ENCODE measurements at regions not wholly inside any gene's neighbourhood (a gene's known extent, or its start where the extent isn't known, plus 50 kb on each side); places are given as distances from the start of the nearest gene placed in this dataset.
"Not testable (repeated sequence)": the region's sequence is repeated elsewhere in the genome, so short reads cannot be mapped to it uniquely, and the experiment has no call there.

DNA sequence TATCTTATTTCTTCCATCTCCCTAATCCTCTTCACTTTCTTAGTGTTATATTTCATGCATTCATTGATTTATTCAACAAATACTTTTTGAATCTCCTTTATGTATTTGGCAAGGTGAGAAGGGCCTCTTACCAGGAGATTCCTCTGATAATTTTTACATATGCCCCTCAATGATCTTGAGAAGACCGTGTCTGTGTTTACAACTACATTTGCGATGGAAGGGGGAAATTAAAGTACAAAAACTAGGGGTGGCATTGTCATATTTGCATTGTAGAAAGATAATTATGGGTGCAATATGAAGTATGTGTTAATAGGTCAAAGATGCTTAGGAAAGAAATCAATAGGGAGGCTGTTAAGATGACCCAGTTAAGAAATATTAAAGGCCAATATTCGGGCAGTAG is 1108.4 kb upstream of the MIR17HG start:
- no peak for DNase-seq (ENCODE audit: low spot score)

DNA sequence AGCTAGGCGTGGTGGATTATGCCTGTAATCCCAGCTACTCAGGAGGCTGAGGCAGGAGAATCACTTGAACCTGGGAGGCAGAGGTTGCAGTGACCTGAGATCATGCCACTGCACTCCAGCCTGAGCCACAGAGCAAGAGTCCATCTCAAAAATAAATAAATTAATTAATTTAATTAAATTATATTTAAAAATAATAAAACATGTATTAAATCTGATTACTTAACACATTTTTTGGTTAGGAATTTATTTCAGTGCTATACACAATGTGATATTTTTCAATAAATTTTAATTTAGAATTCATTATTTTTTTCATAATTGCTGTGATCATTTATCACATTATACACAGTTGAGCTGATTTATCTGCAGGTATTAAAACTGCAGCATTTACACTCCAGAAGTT is 1101.5 kb upstream of the MIR17HG start:
- DNase-seq (ENCODE audit: low spot score) = no peak

DNA sequence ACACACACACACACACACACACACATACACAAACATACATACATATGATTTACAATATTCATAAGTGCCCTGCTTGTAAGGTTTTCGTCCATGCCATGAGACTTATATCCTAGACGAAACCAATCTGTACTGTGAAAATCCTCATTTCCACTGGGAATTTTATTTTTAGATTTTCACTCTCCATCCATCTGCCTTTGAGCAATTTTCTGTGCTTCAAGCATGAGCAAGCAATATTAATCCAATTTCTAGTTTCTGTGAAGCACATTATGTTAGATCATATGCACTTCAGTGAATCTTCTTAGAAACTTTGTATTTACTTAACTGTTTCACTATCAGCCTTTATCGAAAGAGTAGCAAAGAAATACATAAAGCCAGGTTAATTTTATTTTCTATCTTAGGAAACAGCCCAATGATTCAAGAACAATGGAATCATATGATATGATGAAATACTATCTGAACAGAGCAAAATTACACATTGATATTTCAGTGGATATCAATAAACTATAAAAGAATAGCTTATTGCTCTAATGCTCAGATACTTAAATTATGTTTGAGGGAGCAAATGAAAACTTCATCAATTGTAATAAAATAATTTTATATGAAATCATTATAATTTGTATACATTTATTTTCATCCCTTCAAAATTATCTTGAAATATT is 1100.7 kb upstream of the MIR17HG start:
- DNase-seq (ENCODE audit: low spot score) = no peak

DNA sequence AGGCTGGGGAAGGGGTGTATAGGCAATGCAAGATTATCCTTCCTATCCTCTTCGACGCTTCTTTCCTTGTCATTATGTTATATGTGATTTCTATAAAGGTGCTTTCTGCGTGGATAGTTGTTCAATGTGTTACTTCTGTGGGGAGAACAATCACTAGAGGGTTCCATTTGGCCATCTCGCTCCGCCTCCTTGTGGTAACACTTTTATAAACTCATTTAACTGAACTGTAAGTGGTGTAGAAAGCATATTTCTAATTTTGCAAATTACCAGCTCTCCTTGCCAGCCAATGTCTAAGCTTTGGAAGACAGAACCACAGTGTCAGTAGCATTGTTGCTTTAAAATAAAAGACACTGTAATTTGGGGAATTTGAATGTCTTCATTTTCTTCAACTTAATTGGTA is 1093.7 kb upstream of the MIR17HG start:
- no peak for DNase-seq (ENCODE audit: low spot score)

DNA sequence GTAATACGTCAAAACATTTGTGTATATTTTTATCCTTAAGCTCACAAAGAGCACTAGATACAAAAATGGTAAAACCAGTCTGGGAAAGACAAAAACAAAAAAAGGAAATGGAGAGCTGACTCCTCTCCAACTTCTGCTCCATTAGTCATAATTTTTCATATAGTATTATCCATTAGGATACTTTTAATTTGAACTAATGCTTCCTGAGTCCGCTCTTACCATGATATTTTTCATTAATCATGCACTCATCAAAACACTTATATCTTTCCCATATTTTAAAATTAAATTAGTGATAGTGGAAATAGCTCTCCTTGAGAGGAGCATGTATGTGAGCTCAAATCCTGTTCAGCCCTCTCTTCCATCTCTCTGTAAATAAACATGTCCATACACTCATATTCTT is 1093.0 kb upstream of the MIR17HG start:
- DNase-seq (ENCODE audit: low spot score) = no peak

DNA sequence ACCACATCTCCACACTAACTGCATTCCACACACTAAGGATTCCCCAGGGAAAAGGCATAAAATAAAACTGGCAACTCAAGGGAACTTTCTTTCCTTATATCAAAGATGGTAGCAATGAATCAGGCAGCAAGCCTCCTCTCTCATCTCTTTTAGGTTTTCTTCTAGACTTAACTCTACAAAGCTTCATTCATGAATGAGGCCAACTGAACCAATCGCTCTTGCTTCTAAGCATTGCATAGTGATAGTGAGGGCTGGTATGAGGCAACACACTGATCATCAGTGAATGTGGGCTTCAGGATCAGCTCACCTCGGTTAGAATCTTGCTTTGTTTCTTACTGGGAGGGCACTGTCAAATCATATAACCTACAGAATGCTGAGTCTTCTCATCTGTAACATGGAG is 1090.7 kb upstream of the MIR17HG start:
- no peak for DNase-seq (ENCODE audit: low spot score)

DNA sequence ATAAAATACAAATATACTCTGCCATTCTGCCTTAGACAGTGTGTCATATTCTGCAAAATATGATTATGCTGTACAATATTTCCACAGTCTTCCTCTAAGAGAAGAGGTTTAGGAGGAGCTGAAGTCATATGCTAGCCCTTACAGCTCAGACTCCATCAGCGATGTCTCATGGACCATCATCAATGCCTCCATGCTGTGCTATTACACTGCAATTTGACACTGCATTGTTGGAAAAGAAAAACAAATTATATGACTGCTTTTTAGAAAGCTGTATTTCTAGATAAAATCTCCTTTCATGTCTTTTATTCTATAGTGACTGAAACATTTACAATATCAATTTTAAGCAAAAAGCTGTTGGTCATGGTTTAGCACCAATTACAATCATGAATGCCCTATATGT is 1089.4 kb upstream of the MIR17HG start:
- DNase-seq (ENCODE audit: low spot score) = no peak

DNA sequence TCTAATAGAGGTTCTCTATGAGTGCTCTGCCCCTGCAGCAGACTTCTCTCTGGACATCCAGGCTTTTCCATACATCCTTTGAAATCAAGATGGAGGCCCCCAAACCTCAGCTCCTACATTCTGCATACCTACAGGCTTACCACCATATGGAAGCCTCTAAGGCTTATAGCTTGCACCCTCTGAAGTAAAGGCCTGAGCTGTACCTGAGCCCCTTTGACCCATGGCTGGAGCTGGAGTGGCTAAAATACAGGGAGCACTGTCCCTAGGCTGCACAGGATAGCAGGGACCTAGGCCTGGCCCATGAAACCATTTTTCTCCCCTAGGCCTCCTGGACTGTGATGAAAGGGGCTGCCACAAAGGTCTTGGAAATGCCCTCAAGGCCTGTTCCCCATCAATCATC is 1086.1 kb upstream of the MIR17HG start:
- DNase-seq (ENCODE audit: low spot score) = no peak

DNA sequence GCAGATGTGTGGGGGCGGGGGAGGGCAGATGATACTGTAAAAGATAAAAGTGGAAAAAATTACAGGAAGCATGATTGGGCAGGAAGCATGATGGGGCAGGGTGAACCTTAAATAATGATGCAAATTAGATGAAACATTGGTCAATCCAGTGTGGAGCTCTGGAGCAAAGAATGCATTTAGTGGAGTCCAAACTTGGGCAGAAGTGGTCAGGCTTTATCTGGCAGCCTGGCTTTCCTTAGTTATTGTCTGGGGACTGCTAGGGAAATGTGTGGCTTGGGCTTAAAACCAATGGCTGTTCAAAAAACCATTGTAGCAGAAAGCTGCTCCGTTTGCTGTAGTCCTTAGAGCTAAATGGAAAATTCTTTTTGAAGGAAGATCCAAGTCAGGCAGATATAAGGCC is 1077.3 kb upstream of the MIR17HG start:
- no peak for DNase-seq (ENCODE audit: low spot score)

DNA sequence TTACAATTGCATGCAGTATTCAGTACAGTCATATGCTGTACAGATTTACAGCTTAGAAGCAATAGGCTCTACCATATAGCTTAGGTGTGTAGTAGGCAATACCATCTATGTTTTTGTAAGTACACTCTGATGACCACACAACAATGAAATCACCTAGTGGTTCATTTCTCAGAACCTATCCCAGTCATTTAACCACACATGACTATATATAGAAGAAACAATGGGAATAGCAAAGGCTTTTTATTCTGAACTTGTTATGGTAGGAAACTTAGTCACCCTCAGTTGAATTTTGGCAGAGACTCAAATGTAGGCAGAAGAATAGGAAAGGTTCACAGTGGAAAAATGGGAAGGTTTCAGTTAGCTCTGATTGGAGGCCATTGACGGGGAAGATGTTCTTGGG is 1075.1 kb upstream of the MIR17HG start:
- DNase-seq (ENCODE audit: low spot score) = no peak

DNA sequence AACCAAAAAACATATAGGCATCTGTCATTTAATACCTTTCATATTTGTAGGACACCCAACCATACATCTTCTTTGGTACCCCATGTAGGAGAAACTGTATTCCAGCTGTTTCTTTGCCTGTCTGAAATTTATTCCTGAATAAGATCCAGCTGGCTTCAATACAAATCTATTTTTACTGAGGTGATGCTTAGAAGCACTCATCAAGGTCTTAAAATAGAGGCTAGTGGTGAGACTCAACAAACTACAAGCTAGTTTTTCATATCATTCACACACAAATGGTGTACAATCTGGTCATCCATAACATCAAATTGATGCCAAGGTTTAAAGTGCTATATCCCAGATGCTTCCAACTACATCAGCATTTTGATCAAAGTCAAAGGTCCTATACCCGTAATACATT is 1071.3 kb upstream of the MIR17HG start:
- DNase-seq (ENCODE audit: low spot score) = no peak

DNA sequence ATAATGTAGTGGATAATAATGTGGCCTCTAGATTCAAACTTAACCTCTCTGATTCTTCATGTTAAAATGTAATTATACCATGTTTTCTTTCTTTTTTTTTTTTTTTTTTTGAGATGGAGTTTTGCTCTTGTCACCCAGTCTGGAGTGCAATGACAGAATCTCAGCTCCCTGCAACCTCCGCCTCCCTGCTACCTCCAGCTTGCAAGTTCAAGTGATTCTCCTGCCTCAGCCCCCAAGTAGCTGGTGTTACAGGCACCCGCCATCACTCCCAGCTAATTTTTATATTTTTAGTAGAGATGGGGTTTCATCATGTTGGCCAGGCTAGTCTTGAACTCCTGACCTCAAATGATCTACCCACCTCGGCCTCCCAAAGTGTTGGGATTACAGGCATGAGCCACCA is 1069.3 kb upstream of the MIR17HG start:
- DNase-seq (ENCODE audit: low spot score) = not testable (repeated sequence)

DNA sequence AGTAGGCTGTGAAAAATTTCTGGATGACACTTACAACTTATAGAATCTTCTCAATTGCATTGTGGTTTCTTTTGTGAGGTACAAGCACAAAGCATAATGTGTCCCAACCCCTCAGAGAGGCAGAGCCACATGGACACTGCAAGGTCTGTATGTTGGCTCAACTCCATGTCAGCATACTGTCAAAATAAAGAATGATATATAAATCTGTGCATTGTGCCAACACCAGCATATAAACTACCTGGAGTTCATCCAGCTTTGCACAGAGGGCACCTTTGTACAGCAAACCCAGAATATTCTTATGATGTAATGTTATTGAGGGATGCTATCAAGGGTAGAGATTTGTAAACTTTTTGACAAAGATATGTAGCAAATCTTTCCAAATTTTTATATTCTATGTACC is 1065.8 kb upstream of the MIR17HG start:
- DNase-seq (ENCODE audit: low spot score) = no peak

DNA sequence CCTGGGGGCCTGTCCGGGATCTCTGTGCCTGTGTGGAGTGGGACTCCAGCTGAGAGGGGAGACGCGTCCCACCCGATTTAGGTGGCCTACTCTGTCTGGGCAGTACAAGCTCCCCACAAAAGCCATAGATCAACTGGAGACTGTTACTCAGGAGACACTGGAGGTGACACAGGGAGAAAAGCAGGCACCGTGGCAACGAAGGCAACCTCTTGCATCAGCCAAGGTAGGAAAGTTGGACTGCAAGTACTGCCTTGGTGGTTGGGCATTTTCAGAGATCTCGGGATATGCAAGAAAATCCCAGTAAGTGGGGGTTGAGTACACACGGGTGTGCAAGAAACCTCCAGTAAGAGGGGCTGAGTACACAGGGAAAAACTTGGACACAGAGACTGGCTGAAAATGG is 1060.0 kb upstream of the MIR17HG start:
- no peak for DNase-seq (ENCODE audit: low spot score)

DNA sequence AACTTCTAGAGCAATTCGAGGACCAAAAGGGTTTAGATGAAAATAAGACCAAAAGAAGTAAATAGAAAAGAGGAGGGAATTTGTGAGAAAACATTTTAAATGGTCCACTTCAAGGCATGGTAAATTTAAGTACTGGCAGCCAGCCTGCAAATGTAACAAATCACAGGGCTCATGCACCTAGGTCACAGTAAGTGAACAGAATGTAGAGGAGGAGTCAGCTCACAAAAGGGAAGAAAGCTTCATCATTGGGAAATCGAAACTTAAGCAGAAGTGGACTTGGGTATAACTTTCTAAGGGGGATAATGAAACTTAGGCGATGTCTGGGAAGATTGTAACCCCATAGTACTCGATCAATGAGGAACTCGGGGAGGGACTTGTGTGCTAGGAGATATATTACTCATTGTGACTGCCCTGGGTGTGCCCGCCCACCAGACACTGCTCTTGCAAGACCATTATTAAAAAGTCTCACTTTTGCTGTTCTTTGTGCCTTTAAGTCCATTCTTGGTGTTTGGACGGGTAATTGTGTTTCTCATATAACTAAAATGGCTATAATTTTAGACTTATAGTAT is 1053.6 kb upstream of the MIR17HG start:
- no peak for DNase-seq (ENCODE audit: low spot score)

DNA sequence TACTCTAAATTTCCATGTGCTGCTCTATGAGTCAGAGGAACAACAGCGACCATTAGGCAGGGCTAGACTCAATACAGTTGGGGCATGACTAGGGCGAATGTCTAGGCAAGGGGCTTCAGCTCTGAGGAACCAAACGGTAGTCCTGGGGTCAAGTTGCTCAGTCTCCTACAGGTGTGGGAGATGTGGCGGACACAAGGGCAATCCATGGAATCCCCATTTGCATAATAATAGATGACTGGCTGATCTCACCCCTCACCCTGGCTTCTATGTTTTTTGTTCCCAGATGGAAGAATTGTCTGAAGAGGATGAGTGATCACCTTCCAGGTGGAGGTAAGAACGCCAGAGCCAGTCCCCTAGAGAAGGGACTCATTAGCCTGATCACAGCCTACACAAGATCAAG is 1048.2 kb upstream of the MIR17HG start:
- DNase-seq (ENCODE audit: low spot score) = no peak

DNA sequence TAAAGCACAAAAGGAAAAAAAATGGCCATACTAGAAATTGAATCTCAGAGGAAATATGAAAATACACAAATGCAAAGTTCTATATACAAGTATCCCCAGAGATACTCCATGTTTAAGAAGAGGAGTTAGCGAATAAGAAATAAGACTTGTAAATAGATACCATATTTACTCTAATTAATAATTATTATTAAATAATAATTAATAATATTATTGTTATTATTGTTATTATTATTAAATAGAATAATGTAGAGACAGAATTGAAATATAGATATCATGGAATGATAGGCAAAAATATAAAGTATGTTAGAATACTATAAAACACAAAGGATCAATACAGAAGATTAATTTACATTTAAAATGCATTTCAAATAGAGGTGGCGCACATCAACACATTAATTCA is 1047.5 kb upstream of the MIR17HG start:
- no peak for DNase-seq (ENCODE audit: low spot score)

DNA sequence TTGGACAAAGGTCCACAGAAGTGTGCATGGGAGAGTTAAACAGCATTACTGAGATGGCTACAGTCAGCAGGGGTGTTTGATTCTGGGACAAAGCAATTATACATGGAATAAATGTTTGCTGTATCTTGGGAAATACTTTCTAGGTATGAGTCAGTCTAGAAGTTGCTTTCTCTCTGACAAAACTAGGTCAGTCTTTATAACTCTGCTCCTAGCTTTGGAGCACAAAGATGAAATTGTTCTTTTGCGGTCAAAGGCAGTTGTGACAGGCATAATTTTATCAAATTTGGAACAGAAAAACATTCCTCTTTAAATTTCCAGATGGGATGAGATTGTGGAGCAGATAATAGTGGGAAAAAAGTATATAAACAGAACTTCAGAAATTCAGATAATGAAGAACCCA is 1045.4 kb upstream of the MIR17HG start:
- DNase-seq (ENCODE audit: low spot score) = no peak

DNA sequence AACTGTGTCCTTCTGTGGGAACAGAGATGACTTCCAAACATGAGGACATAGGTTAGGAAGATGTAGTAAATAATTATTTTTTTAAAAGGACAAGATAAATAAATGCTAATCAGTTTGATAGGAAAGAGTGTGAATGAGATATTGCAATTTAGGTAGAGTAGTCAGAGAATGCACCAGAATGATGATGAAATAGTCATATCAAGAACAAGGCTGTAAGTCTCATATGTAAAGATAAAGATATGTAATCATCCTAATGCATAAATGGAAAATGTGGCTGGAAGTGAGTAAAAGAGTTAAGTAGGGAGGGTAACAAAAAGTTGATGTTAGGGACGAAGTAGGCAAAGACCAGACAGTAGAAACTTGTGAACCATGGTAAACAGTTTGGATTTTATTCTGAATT is 1041.7 kb upstream of the MIR17HG start:
- no peak for DNase-seq (ENCODE audit: low spot score)

DNA sequence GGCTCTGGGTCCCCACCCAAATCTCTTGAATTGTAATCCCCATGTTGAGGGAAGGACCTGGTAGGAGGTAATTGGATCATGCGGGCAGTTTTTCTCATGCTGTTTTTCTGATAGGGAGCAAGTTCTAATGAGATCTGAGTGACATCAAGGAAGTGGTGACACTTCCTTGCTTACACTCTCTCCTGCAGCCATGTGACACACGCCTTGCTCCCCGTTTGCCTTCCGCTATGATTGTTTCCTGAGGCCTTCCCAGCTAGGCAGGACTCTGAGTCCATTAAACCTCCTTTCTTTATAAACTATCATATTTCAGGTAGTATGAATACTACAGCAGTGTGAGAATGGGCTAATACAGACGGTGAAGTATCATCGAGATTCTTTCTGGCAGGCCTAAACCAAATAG is 1040.4 kb upstream of the MIR17HG start:
- no peak for DNase-seq (ENCODE audit: low spot score)

DNA sequence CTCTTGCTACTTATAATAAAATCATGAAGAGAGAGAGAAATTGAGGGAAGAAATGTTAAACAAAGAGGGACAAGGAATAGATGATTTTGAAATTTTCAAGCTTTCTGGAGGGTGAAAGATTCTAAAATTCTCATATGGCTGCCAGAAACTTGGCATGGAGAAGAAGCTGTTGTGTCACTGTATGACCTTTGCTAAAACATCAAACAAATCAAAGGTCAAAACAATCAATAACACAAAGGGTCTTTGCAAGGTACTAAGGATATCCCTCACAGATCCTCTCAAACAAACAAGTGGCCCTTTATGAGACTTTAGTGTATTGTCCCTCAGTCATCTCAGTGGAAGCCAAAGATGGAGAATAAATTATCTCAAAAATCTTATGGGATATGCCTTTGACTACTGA is 1039.2 kb upstream of the MIR17HG start:
- no peak for DNase-seq (ENCODE audit: low spot score)

DNA sequence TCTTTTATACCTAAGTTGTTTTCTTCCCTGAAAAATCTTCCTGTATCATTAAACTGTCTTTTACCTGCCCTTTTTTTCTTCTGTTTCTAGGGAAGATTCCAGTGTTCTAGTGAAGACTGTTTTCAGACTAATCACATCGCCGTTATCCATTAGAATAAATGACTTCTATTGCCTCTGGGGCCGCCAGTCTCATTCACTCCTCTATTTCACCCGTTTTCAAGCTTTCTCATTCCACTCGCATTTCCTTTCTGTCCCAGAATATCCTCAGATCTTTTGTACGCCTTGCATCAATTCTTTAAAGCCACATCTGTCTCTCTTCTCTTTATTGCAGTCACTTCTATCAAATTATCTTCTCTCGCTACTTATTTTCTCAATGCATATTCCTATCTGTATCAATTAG is 1035.6 kb upstream of the MIR17HG start:
- no peak for DNase-seq (ENCODE audit: low spot score)

DNA sequence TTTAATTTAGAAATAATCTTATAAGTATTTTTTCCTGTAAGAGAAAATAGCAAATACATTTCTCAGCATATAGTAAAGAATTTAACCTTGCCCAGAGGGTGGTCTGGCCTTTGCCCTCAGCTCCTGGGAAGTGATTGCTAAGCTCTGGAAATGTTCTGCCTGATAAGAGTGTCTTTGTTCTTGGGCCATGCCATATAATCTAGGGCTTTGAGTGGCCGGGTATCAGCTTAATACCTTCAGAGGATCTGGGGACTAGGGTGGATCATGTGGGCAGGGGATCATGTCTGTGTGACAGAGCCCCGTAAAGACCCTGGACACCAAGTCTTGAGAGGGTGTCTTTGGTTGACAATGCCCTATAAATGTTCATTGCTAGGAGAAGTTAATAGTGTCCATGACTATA is 1032.4 kb upstream of the MIR17HG start:
- no peak for DNase-seq (ENCODE audit: low spot score)

DNA sequence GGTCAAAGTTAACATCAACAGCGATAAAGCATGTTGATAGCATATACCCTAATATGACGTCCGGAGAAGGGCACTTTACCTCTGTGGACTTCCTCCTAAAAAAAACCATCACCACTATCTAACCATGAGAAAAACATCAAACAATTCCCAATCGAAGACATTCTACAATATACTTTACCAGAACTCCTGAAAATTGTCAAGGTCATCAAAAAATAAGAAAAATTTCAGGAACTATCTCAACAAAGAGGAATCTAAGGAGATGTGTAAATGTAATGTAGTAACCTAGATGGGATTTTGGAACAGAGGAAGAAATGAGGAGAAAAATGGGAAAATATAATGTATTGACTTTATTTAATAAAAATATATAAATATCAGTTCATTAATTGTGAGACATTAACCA is 1026.8 kb upstream of the MIR17HG start:
- DNase-seq (ENCODE audit: low spot score) = no peak

Measured in mucosa of gallbladder (tissue), 1 donor.